Thoracic aorta (tissue), 2 donors: ENCODE measurements at regions not wholly inside any gene's neighbourhood (a gene's known extent, or its start where the extent isn't known, plus 50 kb on each side); places are given as distances from the start of the nearest gene placed in this dataset.

Experiments
- ATAC-seq: fragments of 150-250 bp; one replicate; pipeline ENCODE4 v1.8.0; 2017; ENCODE audit warnings: low read depth; ENCODE audit not compliant: insufficient number of reproducible peaks, low FRiP score
- DNase-seq: peaks from one replicate; pipeline ENCODE4 v3.0.0-alpha.2; 2020; ENCODE audit warnings: low spot score
- H3K27ac ChIP-seq, 2 donors: fragments of 200-600 bp; sonication (generic); 1 replicate in 1 of 2; 2 replicates in 1 of 2; pipeline ENCODE4 v1.5.1; 2016; ENCODE audit warnings: mild to moderate bottlenecking in 2 of 2, moderate library complexity in 2 of 2
- H3K27me3 ChIP-seq: fragments of 200-600 bp; sonication (generic); replicated peaks from 2 replicates; pipeline ENCODE4 v1.6.0; 2016; ENCODE audit warnings: mild to moderate bottlenecking; ENCODE audit not compliant: insufficient read depth
- H3K36me3 ChIP-seq: fragments of 200-600 bp; sonication (generic); one replicate; pipeline ENCODE4 v1.5.1; 2016
- H3K4me1 ChIP-seq, 2 donors: fragments of 200-600 bp; sonication (generic); 1 replicate in 1 of 2; 2 replicates in 1 of 2; pipeline versions ENCODE4 v1.5.1 to v1.6.0; 2016; ENCODE audit warnings: low read depth in 2 of 2, mild to moderate bottlenecking in 1 of 2; ENCODE audit not compliant: control insufficient read depth in 1 of 2
- H3K4me3 ChIP-seq: fragments of 200-600 bp; sonication (generic); 2 replicates; pipeline ENCODE4 v1.5.1; 2016; ENCODE audit warnings: mild to moderate bottlenecking
- H3K9me3 ChIP-seq: fragments of 200-600 bp; sonication (generic); 2 replicates; pipeline ENCODE4 v1.5.1; 2016
- TF ChIP-seq, protein P1 (sequence below): fragments of 200-600 bp; sonication (generic); IDR thresholded peaks from one replicate; pipeline ENCODE4 v1.5.1; 2019; ENCODE audit warnings: antibody characterized with exemption

DNA sequence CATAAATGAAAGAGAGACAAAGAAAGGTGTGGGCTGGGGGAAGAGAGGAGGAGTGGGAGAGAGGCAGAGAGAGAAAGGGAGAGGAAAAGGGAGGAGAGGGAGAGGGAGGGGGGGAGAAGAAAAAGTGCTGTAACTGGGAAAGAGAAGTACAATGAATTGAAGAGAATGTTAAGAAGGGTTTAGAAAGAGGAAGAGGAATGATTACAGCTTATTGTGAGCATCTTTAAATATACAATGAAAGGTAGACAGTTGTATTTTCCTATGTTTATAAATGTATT is 229.1 kb upstream of the PMFBP1 start:
- Histone ChIP-seq H3K4me1 (no peaks in the 10 kb centered on the region), H3K27me3 (no peaks in the 10 kb centered on the region), H3K36me3 (no peaks in the 10 kb centered on the region), H3K9me3 (no peaks in the 10 kb centered on the region), H3K4me3 (no peak overlapping the region), H3K27ac (no peak overlapping the region)
- TF ChIP-seq, protein P1, sequence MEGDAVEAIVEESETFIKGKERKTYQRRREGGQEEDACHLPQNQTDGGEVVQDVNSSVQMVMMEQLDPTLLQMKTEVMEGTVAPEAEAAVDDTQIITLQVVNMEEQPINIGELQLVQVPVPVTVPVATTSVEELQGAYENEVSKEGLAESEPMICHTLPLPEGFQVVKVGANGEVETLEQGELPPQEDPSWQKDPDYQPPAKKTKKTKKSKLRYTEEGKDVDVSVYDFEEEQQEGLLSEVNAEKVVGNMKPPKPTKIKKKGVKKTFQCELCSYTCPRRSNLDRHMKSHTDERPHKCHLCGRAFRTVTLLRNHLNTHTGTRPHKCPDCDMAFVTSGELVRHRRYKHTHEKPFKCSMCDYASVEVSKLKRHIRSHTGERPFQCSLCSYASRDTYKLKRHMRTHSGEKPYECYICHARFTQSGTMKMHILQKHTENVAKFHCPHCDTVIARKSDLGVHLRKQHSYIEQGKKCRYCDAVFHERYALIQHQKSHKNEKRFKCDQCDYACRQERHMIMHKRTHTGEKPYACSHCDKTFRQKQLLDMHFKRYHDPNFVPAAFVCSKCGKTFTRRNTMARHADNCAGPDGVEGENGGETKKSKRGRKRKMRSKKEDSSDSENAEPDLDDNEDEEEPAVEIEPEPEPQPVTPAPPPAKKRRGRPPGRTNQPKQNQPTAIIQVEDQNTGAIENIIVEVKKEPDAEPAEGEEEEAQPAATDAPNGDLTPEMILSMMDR, result no peak
- ATAC-seq, result no peak
- DNase-seq, result no peak

DNA sequence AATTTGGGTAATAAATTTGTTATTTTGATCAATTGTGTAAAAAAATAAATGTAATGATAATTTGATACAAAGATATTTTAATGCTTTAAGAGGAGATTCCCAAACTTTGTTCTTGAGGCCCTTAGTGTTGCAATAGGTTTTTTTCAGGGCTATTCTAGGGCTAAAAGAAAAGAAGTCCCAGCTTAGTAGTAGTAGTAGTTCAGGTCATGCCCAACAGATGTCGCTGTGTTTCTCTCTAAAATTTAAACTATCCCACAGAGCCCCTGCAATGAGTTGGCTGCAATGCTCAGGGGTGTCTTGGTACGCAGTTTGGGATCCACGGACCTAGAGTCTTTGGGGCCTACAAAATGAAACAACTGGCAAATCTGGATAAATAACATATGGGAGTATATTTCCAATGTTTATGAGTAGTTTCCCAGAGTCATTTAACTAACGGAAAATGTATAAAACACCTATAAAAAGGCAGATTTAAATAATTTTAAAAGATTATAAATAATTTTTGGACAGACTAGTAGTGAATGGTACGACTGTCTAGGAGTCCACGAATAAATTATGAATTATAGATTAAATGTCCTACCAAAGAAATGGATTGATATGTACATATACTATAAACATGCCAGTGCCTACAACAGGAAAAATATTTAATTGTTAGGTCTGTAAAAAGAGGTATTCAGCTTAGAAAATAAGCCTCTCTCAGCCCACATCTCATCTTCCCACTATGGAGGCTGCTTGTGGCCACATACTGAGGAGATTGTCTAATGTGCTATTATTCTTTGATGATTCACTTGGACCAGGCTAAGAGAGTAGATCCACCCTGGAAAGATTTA is 228.5 kb upstream of the PMFBP1 start:
- no peaks in the 10 kb centered on the region for H3K27me3 ChIP-seq
- TF ChIP-seq, protein P1, result peak; percentile 57

DNA sequence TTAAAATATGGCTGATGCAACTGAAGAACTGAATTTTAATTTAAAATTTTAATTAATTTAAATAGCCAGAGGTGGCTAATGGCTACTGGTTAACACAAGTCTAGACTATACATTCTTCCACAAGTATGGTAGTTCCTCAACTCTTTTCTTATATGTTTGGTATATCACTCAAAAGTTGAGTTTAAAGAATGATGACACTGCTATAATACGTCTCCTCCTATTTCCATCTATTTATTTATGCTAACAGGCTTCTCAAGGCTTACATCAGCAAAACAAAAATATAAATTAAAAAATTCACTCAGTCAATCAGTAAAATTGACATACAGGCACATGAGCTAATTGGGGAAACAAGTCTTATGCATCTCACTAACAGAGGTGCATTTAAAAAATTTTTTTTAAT is 227.9 kb upstream of the PMFBP1 start:
- ATAC-seq, result no peak
- TF ChIP-seq, protein P1, result no peak
- H3K9me3 ChIP-seq, result peaks cover under 1% of the 10 kb centered on the region

More for the DNA sequence above, 228.5 kb upstream of the PMFBP1 start:
- Histone ChIP-seq H3K36me3 (no peaks in the 10 kb centered on the region), H3K9me3 (no peaks in the 10 kb centered on the region), H3K4me1 (no peaks in the 10 kb centered on the region), H3K27ac (no peak overlapping the region), H3K4me3 (no peak overlapping the region)
- ATAC-seq (no peak), DNase-seq (no peak)

DNA sequence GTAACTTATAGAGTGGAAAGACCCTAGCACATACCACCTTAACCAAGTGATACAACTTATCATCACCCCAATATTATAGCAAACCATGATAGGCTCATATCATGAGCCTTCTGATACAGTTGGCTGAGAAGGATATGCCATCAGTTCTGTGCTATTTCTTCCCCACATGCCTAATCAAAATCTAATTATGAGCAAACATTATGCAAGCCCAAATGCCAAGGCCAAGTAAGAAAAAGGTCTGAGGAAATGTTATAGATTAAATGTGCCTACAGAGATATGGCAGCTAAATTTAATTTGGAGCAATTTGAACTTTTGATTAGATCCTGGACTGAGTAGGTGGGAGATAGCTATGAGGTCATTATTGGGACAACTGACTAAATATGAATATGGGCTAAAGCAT is 225.9 kb upstream of the PMFBP1 start:
- no peak for DNase-seq
- Histone ChIP-seq H3K36me3 (no peaks in the 10 kb centered on the region), H3K27me3 (no peaks in the 10 kb centered on the region), H3K4me1 (no peaks in the 10 kb centered on the region), H3K27ac (no peak overlapping the region), H3K4me3 (no peak overlapping the region), H3K9me3 (peaks cover 4% of the 10 kb centered on the region)
- ATAC-seq, result no peak
- TF ChIP-seq, protein P1, result no peak

More for the DNA sequence above, 227.9 kb upstream of the PMFBP1 start:
- Histone ChIP-seq H3K27me3 (no peaks in the 10 kb centered on the region), H3K36me3 (no peaks in the 10 kb centered on the region), H3K27ac (no peak overlapping the region), H3K4me1 (no peaks in the 10 kb centered on the region), H3K4me3 (no peak overlapping the region)
- DNase-seq, result no peak

DNA sequence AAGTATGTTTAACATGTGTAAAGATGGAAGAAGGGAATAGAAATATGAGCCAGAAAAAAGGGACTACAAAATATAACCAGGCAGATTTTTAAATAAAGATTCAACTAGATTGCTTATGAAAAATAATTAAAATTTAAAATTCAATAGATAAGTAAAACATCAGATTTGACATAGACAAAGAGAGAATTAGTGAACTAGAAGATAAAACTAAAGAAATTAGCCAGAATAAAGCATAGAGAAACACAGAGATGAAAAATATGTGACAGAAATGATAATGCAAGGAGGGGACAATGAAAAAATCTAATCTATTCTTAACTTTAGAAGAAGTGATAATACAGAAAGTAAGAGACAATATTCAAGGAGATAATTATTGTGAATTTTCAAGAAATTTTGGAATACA is 222.6 kb upstream of the PMFBP1 start:
- no peak for DNase-seq
- TF ChIP-seq, protein P1, result no peak
- ATAC-seq, result no peak
- H3K36me3 ChIP-seq, result no peaks in the 10 kb centered on the region
- H3K4me3 ChIP-seq, result no peak overlapping the region
- H3K27ac ChIP-seq, result no peak overlapping the region
- H3K27me3 ChIP-seq, result no peaks in the 10 kb centered on the region
- no peaks in the 10 kb centered on the region for H3K4me1 ChIP-seq
- H3K9me3 ChIP-seq, result peaks cover 4% of the 10 kb centered on the region
